H4 (cell line): ENCODE measurements at regions not wholly inside any gene's neighbourhood (a gene's known extent, or its start where the extent isn't known, plus 50 kb on each side); places are given as distances from the start of the nearest gene placed in this dataset.
"Not testable (repeated sequence)": the region's sequence is repeated elsewhere in the genome, so short reads cannot be mapped to it uniquely, and the experiment has no call there.

ENCODE experiments used
- DNase-seq: peaks from one replicate; pipeline ENCODE4 v3.0.0-alpha.2; 2015; ENCODE audit warnings: low spot score

GRCh38 chr3:194866236-194866635 lies 180.6 kb downstream of the FAM43A start:
- DNase-seq: no peak

DNA sequence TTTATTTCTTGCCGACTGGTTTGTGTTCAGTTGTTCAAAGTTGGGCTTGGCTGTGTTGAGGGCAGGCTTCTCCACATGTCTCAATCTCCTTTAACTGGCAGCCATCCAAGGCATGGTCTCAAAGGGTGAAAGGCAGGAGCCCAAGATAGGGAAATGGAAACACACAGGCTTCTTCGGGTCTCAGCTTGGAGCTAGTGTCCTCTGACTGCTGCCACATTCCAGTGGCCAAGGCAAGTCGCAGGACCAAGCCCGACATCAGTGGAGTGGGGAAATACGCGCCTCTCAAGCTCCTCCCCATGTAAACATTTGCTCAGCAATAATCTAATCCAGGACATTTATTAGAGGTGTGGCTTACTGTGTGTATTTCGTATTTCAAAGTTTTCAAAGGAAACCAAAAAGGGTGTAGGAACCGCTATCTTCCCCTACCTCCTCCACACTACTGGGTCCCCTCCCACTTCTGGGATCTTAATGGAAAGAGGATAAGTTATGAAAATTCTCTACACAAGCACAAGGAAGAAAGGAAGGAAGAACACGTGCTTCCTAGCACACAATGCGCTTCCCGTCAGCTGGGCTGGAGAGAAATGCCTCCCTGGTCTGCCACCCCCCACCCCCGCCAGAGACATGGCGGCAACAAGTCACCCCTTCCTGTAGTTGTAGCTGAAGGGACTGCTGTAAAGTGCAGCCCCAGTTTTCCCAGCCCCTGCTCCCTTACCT lies 181.7 kb downstream of the FAM43A start:
- DNase-seq: no peak

DNA sequence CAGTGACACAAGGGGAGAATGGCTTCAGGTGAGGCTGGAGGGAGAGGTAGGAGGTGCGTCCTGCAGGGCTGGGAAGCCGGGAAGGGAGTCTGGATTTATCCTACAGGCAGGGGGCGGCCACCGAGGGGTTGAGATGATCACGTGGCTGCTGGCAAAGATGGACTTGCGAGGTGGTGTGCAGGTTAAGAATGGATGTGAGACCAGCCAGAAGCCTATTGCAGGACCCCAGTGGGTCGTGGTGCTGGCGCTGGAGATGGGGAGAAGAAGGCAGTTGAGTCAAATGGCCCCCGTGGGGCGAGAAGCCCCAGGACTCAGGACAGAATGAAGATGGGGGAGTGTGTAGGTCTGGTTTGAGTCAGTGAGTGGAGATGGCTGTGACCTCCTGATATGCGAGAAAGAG lies 183.1 kb downstream of the FAM43A start:
- no peak for DNase-seq

- peak; percentile 44 for DNase-seq
Observed at GRCh38 chr3:194869482-194870169, 183.9 kb downstream of the FAM43A start.

- DNase-seq: peak; percentile 48
Observed at GRCh38 chr3:194870394-194871110, 184.9 kb downstream of the FAM43A start.

DNA sequence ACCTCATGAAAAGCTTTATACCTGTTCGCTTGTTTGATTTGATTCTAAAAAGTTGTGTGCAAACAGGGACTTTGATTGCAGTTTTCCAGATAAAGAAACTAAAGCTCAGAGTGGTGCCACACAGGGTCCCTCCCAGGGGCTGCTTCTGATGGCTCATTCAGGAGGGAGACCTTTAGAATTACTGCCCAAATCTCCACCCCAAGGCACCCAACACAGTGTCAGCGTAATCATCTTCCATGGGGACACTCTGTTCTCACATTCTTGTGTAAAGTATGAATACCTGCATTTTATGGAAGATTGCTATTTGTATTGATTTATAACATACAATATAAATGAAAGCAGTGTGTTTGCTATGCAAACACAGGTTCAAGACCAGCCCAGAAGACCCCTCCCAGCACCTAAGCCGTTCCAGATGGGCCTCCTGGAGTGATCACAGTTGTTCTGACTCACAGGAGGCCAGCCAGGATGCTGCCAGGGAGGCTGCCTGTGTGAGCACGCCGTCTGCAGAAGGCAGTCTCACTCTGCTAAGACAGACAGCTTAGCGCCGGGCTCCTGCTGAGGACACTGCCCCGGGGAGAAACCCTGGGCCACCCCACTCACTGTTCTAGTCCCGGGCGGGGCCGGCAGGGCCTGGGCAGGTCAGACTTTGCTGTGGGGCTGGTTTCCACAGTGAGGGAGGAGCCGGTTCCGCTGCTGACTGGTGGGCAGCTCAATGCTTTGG lies 185.6 kb downstream of the FAM43A start:
- DNase-seq: peak; percentile 94

GRCh38 chr3:194871864-194872668 lies 186.4 kb downstream of the FAM43A start:
- peak; percentile 58 for DNase-seq

DNA sequence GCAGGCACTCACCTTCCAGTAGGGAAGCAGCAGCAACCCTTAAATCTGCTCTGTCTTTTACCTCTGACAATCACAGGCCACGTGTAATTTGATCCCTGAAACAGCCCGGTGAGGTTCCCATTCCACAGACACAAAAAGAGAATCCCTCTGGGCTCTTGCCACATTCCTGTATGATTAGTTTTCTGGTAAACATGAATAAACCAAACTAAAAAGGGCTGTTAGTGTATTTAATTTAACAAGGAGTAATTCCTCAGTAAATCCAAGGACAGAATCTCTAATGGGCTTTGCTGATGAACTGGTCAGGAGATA lies 186.9 kb downstream of the FAM43A start:
- DNase-seq: no peak

DNA sequence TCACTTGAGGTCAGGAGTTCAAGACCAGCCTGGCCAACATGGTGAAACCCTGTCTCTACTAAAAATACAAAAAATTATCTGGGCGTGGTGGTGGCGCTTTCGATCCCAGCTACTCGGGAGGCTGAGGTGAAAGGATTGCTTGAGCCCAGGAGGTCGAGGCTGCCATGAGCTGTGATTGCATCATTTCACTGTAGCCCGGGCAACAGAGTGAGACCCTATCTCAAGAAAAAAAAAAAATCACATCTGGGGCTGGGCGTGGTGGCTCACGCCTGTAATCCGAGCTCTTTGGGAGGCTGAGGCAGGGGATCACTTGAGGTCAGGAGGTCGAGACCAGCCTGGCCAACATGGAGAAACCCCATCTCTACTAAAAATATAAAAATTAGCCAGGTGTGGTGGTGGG lies 187.8 kb downstream of the FAM43A start:
- not testable (repeated sequence) for DNase-seq

DNA sequence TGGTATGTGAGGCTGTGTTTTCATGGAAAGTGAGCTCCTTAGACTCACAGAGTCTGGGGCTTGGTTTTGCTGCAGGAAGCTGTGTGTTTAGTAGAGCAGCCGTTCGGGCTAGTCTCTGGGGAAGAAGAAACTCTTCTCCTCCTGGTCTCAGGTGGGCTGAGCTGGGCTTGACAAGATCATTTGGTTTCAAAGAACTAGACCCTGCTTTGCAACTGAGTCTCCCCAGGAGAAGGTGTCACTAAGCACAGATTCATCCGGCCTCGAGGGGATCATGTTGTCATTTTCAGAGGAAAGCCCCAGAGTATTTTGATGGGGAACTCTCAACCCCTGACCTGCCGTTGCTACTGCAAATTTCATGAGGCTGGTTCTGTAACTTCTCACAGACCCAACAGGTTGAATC lies 188.5 kb downstream of the FAM43A start:
- no peak for DNase-seq

GRCh38 chr3:194874783-194875182 lies 189.1 kb downstream of the FAM43A start:
- no peak for DNase-seq

- no peak for DNase-seq
Observed at GRCh38 chr3:194875581-194876402, 190.1 kb downstream of the FAM43A start.

DNA sequence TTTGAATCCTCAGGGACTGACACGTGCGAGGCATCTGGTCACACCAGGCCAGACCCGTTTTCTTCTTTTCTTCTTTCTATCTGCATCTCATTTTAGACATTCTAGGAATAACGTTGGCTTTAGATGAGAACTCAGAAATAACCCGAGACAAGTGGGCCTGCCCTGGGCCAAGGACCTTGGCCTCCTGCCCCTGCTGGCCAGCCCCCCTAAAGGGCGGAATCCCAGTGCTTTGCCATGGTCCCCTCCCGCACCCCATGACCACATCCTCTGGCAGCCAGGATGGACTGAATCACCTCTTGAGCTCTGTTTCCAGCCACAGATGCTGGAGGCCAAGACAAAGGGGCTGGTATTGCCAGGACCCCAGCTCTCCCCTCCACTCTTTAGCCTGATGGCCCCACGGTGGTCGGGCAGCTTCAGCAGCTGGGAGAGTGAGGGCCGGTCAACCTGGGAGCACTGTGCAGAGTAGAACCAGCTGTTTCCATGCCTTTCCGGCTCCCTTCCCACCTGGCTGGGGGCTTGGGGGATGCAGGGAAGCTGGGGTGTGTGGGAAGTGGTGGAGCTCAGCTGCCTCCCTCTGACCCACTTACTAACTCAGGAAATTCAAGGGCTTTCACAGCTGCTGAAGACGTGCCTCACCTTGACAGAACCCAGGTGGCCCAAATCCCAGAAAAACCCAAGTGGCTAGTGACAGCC lies 190.9 kb downstream of the FAM43A start:
- no peak for DNase-seq

- DNase-seq: no peak
Observed at GRCh38 chr3:194877291-194878119, 191.8 kb downstream of the FAM43A start.

DNA sequence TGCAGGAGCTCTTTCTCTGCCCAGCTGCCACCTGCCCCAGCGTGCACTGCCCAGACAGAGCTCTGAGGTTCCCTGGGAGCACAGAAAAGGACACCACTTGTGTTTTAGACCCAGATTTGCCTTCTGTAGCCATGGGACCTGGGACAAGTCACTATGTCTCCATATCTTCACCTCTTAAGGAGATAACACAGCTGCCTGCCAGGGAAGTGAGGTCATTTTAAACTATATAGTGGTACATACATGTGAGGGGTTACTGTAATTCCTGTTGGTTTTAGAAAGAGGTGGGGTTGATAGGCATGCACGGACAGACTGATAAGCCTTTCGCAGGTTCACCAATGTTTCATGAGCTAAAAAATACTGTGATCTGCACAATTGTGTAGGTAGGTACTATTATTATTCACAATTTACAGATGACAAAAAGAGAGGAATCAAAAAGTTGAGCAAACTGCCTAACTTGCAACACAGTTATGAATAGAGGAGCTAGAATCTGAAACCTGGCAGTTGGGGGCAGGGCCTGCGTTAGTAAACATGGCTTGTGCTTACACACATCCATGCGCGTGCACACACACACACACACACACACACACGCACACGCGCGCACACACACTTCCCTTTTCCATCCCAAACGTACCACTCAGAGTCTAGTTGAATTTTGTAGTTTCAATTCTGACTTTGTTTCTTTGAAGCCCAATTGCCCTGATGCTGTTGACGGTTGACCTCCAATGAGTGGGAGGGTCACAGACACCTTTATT lies 193.6 kb downstream of the FAM43A start:
- DNase-seq: no peak

- DNase-seq: peak; percentile 47
Observed at GRCh38 chr3:194879991-194880939, 194.6 kb downstream of the FAM43A start.
